Tongue (tissue), 1 donor: ENCODE measurements at regions not wholly inside any gene's neighbourhood (a gene's known extent, or its start where the extent isn't known, plus 50 kb on each side); places are given as distances from the start of the nearest gene placed in this dataset.
A peak's percentile ranks its signal among the peaks of the same experiment; 100 is the strongest.
"Not testable (repeated sequence)": the region's sequence is repeated elsewhere in the genome, so short reads cannot be mapped to it uniquely, and the experiment has no call there.

ENCODE experiments used
- DNase-seq: peaks from one replicate; pipeline ENCODE4 v3.0.0-alpha.2; 2015

DNA sequence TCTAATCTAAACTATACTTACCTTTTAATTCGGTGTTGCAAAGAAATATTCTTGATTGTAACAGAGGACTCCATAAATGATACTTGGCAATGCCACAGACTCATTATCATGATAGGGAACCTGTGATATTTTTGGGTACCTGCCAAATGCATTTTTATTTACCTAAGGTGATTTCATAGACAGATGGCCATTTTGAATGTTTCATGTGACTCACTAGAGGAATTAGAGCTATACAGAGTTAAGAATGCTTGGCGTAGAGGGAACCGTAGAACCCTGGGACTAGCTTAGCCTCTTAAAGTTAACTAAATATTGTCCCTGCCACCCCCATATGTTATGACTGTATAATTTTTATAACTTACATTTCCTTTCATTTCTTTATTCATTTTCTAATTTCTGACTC is 136.1 kb downstream of the DISP1 start:
- DNase-seq = no peak

DNA sequence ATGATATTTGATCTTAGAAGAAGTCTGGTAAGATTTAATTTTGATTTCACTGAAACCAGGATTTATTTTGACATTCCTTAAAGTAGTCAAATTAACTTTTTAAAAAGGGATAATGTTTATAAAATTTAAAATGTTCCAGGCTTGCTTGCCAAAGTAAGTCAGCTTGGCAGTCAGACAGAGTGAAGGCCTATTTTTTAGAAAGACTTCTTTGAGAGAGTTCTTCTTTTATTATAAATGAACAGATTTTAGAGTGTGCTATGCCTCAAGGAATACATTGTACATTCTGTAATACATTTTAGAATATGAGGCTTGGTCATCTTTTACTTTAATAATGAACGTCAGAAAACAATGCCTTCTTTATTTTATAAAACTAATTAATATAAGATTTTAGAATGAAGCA is 138.7 kb downstream of the DISP1 start:
- DNase-seq = peak; percentile 62

DNA sequence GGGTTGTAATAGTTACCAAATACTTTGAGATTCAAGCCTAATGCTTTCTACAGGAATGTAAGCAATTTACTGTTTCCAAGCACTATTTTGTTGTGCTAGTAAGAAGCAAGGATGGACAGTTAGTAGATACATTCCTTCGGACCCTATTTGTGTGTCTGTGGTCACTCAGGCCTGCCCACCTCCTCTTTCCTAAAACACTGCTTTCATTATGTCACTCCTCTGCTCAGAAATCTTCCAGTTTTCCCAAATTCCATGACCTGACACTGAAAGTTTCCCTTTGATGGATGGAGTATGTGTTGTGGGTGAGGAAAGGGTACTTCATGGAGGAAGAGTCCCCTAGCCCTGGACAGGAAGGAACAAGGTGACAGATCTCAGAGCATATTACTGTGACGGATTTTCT is 141.1 kb downstream of the DISP1 start:
- no peak for DNase-seq

DNA sequence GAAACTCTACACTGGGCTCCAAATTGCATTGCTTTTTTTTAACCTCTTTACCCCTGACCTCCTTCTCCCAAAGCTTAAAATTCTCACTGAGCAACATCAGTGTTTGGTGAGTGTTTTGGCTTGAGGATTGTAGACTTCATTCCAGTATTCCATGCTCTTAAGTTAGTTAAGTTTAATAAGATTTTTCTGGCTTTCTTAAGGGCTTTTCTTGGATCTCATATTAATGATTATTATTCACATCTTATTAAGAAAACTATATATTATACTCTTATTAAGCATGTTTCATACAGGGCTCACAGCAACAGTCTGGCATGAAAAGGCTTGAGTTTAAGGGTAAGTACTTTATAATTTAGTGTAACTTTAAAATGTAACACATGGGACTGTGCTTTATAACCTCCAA is 141.8 kb downstream of the DISP1 start:
- DNase-seq = no peak

DNA sequence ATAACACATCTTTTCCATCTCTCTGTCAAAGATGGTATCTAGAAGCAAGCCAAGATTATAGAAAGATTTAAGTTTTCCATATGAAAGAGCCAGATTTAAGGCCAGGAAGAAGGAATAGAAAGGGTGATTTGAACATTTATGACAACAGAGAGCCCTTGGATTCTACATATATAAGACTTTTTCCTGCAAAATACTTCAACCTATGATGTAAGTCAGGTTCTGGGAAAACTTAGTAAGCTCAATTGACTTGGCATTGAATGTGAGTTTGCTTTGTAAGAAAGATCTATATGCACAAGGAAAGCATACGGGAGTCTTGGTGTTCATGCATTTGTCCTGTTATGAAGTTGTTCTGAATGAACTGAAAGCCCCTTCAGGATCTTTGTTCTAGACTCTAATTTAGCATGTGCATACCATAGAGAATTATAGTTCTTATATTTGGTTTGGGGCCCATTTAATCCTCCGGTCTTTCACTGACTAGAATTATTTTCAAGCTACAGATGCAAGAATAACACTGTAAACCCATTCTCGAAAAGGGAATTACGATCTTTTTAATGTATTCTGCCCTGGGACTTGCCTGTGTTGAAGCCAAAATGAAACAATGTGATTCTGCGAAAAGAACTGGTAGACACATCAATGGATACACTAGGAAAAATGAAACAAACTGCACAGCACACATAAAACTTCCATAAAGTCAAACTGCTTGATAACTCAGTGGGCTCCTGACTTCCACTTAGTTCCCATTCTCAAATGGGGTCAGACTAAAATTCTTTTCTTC is 152.8 kb downstream of the DISP1 start:
- DNase-seq = peak; percentile 34

DNA sequence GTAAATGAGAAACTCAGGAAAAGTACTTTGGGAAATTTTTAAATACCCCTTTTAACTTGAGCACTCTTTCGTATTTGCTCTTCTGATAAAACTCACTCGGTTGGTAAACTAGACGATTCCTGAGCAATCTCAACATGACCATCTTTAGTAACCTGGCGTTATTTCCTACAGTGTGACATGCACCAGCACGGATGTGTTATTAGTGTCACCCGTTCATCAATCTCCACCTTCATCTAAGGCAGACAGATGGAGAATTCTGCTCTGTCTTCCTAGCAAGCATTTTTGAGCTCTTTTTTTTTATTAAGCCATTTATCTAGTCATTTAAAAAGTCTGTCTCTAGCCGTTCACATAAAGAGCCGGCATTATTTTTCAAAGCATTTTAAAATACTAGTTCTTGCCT is 155.2 kb downstream of the DISP1 start:
- DNase-seq = no peak

DNA sequence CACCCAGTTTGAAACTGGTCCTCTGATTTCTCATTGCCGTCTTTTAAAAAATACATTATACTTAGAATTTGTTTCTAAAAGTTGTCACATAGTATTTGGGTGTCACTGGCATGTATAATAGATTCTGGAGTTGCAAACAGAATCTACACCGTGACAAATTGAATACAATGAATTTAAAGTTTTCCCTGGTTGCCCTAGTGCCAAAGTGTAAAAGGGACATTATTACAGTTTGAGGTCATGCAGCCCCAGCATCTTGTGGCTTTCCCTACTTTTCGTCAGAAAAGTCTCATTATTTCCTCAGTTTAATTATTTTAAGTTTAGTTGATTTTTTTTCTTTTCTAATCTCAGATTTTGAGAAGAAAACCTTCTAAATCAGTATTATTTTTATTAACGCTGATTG is 155.9 kb downstream of the DISP1 start:
- peak; percentile 73 for DNase-seq

DNA sequence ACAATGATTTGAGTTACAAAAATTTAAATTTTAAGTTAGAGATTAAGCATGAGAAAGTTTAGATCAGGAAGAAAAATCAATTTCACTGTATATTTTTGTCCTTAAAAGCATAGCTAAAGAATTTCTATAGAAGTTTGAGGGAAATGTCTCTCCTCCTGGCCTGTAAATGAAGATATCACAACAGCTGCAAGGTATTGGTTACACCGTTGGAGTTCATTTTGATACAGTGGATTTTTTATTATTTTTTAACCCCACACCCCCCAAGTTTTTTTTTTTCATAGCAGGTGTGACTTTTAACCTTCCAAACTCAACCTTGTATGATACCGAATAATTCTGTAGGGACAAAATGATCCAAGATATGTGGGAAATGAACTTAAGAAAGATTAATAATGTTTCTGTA is 156.3 kb downstream of the DISP1 start:
- peak; percentile 77 for DNase-seq

DNA sequence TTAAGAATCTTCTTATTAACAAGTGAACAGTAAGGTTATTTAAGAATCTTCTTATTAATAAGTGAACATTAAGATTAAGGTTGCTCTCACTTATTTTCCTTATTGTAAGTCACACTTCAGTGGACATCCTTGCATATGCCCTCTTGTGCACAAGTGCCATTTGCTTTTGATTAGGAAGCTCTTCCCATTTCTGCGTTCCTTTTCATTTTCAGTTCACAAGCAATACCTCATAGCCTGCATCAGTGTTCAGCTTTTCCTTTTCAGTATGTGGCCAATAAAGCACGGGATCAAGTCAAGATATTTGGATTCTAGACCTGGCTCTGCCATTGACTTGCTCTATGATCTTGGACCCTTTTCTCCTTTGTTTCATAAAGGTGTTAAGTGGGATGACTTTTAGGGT is 158.7 kb downstream of the DISP1 start:
- no peak for DNase-seq

DNA sequence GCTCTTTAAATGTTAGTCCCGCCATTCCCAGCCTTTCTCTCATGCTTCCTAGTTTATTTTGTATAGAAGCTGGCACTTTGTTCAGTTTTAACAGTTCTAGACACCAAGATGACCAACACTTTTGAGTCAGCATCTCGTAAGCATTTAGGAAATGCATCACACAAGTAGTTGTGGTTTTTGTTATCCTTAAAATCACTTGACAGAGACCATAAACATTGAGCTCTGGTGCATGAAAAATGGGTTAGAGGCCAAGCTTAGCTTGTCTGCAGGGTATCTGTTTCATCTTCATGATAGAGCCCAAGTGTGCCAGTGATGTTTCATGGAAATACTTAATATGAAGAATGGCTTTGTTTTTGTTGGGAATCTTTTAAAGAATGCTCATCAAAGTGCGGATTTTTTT is 159.7 kb downstream of the DISP1 start:
- DNase-seq = peak; percentile 64

DNA sequence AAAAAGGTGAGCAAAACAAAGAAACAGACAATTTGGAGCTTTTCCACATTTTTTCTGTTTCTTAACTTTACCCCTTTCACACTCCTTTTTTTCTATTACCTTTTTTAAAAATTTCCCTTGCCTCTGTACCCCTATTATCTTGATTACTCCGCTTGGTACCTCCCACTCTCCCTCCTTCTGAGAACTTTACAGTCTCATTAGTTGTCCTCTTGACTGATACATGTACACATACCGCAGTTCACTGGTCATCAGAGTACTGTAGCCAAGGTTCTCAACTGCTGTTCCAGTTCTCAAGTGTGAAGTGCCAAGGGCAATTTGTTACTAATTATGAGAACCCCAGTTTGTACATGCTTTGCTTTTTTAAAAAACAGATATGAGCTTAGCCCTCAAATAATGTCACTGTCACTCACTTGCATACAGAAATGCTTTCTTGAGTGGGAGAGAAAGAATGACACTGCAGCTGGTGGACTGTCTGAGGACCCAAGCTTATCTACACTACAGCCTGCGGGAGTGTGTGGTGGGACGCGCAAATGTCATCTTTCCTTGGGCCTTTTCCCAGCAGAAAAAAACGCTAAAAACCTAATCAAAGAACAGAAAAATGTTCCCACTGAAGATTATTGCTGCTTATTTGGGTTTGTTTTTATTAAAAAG is 160.8 kb downstream of the DISP1 start:
- DNase-seq = no peak

DNA sequence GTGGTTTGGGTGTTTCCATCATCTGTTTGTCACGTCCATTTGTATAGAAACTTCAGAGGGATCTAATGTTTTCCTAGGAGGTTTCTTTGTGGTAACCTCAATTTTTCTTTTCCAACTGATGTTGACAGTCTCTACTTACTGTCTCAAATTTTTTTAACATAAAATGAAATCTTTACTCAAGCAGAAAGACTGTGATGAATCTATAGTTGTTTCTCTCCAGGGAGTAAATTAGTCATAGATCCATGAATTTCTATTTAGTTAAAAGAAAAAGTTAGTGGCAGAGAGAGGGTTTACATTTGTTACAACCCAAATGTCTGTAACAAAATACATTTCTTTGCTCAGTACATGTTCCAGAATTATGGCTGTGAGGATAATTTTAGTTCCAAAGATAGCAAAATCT is 161.6 kb downstream of the DISP1 start:
- DNase-seq = no peak

DNA sequence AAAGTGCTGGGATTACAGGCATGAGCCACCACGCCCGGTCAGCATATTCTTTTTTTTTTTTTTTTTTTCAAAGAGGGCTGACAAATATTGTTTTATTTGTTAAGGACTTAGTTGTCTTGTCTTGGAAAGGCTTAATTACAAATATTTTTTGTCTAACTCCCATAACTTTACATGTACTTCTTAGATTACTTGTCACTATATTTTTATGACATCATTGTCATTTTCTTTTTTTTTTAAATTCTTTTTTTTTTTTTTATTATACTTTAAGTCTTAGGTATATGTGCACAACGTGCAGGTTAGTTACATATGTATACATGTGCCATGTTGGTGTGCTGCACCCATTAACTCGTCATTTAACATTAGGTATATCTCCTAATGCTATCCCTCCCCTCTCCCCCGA is 162.5 kb downstream of the DISP1 start:
- not testable (repeated sequence) for DNase-seq

DNA sequence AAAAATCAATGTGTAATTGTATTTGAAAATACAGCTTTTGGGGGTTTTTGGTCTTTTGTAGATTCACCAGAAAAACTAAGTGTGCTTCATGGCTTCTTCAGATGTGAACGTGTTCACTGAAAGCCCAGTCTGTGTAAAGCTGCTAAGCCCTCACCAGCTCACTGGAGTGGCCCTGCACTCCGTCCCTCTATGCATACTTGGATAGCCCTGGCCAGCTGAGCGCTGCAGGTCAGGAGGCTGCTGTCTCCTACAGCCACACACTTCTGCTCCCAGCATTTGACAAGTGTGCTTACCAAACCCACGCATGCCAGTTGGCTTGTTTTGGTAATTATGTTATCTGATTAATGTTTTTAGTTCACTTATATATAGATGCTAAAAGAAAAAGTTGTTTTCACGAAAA is 163.5 kb downstream of the TLR5 start:
- no peak for DNase-seq

DNA sequence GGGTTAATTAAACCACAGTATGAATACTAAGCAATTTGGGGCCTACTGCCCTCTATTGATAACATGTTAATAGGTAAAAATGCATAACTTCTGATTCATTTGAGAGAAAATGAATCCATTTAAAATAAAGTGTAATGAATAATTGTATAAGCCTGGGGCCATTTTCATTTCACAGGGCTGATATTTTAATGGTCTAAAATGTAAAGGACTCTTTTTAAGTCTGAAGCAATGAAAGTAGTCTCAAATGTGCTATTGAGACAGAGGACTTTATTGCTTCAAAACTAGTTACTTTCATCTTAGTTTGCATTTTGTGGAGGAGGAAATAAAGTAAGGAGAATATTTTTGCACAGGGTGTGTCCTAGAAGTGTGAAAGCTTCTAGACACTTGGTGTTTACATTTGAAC is 155.4 kb downstream of the TLR5 start:
- DNase-seq = no peak

DNA sequence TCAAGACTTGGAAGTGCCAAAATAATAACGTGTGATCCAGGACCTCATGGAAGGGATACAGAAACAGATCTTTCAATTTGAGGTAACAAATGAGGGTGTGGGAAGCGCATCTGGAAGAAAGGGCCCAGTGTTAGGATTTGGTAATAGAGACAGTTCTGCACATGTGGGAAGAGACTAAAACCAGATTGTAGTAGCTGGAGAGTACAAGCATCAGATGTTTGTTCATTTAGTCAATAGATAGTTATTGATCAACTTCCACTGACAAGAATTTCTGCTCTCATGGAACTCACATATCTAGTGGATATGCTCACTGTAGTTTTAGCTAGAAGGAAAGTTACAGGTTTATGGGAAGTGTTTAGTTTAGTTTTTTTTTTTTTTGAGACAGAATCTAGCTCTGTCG is 153.6 kb downstream of the TLR5 start:
- DNase-seq = no peak

DNA sequence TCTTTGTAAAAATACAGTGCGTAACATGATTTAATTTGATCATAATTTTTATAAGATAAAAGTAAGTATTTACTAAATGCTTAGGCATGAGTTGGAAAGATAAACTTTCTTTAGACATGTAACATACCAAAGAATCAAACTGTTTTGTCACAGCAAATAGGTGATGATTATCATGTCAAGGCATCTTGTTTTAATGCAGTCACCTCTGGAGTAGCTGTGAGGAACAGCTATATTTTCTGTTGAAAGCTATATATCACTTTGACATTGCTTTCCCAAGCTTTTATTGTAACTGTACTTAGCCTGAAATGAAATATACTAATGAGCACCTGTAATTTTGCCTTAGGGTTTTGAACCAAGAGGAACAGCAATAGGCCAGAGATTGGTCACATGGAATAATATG is 151.9 kb downstream of the TLR5 start:
- DNase-seq = no peak

DNA sequence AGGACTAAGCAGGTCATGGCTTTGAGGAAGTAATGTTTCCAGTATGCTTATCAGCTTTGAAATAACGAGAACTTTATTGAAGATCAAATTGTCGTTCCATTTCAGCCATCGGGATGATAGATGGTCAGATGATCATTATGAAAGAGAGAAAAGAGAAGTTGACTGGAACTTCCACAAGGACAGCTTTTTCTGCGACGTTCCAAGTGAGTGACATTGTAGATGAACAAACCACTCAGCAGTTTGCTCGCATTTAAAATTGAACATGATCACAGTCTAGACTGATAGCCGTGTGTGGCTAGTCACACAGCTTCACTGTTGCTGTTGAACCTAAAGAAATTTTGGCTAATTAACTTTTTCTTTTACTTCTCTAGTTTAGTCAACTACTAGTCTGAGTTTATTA is 151.1 kb downstream of the TLR5 start:
- no peak for DNase-seq

DNA sequence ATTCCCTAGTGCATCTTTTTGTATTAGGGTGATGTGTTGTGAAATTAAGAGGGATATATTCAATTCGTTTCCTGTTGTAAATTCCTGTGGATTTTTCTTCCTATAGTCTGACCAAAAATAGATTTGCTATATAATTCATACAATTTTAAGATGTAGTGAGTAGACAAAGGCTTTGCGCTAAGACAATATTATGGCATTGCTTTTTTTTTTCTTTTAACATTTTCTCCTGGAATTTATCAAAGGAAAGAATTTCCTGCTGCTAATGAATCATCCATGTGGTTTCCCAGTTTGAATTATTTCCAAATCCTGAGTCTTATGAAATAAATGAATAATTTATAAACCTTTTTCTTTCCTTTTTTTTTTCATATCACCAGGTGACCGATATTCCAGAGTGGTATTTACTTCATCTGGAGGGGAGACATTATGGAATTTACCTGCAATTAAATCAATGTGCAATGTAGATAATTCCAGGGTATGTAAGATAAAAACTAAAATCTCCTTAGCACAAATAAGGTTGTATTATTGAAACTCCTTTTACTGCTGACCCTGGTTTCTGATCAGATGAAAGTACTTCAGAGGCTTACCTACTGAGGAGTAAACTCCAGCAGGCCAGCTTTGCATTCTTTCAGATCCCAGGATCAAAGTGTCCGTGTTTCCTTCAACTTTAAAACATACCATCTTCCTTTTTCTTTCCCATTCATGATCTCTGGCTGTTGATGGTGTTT is 148.4 kb downstream of the TLR5 start:
- DNase-seq = no peak

DNA sequence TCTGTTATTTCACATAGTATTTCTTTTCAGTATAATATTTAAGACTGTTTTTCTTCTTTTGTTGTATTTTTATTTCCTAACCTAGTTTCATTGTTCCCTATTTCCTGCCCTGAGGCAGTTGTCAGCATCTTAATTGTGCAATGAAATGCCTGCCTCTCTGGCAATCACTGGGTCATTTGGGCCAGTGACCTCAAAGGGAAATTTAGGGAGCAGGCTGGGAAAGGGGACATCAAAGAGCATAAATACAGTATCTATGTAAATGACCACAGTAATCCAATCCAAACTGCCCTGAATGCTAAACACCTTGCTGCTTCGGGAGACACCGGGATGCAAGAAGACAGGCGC is 147.8 kb downstream of the TLR5 start:
- no peak for DNase-seq

DNA sequence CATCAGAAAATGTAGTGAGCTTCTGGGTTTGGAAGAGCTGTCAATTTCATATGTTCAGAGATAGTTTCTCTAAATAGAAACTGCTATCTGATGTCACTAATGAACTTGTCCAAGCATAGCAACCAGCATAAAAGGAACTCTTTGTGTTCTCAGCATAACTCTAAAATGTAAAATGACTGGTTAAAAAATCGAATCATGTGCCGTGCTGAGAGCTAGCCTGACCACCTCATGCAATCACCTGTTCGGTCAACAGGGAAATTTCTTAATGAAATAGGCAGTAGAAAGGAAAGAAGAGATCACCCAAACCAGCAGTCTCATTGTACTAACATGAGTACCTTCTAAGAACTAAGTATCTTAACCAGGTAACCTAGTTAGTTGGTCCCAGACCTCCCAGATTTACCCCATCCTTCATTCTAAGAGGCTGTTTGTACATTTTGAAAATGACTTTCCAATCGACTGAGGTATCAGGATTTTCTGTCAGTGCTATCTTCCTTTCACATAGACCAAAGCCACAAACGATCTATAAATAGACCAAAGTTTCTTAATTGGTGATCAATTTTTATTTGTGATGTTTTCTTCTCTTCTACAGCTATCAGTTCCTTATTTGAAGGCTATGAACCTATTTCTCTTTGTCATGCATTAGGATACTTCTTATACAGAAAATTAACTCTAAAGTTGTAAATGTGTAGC is 147.3 kb downstream of the TLR5 start:
- no peak for DNase-seq

DNA sequence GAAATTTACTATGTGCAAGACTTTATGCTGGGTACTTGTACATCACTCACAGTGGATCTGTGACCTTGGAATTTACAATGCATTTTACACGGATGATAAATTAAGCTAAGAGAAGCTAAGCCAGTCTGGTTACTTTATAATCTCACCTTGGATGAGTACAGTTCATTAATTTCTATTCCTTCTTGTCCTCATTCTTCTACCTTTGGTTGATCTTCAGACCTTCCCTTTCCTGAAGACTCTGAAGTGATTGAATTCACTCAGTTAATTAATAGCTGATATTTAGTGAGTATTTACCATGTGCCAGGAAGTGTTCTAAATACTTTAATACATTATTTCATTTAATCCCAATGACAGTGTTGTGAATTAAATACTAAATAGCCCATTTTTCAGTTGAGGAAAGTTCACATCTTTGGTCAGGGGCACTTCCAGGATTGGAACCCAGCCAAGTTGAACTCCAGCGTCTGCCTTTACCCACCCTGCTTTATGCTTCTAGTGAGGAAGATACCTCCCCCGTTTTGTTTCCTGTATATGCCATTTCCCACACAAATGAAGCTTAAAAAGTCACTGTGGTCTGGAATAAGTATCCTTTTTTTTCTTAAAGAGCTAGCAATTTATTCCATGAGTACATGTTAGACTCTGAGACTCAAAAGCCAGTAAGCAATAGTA is 146.6 kb downstream of the TLR5 start:
- DNase-seq = no peak

DNA sequence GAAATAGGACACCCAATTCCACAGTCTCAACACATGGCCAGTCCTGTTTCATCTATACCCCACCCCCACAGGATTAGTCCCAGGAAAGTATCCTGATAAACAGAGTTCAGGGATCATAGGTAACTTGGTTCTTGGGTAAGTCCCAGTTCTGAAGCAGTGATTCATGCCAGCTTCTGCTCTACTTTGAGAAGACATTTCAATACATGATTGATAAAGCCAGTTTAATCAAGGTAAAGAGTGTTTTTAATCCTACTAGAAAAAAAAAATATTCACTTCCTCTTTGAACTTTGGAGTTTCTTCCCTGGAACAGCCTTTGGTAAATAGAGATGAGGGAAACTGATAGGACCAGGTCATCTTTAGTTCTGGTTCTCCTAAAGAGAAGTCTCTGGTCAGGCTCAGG is 142.4 kb downstream of the TLR5 start:
- no peak for DNase-seq
